Smooth muscle cell (in vitro differentiated cells): ENCODE measurements at regions not wholly inside any gene's neighbourhood (a gene's known extent, or its start where the extent isn't known, plus 50 kb on each side); places are given as distances from the start of the nearest gene placed in this dataset.

Experiments used
- DNase-seq: peaks from one replicate; lab custom pipeline; 2025; ENCODE audit not compliant: unreplicated experiment; lab: John Stamatoyannopoulos, UW
- H2AFZ ChIP-seq: fragments of 200-600 bp; sonication (generic); 2 replicates; pipeline ENCODE4 v1.6.0; 2016; ENCODE audit warnings: antibody characterized with exemption, low read depth, mild to moderate bottlenecking
- H3F3A ChIP-seq: fragments of 200-600 bp; sonication (generic); 2 replicates; pipeline ENCODE4 v1.6.0; 2017; ENCODE audit warnings: antibody characterized with exemption, low read depth
- H3K27ac ChIP-seq: fragments of 200-600 bp; sonication (generic); 2 replicates; pipeline ENCODE4 v1.5.1; 2016; ENCODE audit warnings: low read depth, mild to moderate bottlenecking
- H3K27me3 ChIP-seq: fragments of 200-600 bp; sonication (generic); 2 replicates; pipeline ENCODE4 v1.6.1; 2016; ENCODE audit warnings: low read depth, mild to moderate bottlenecking
- H3K36me3 ChIP-seq: fragments of 200-600 bp; sonication (generic); 2 replicates; pipeline ENCODE4 v1.5.1; 2016; ENCODE audit warnings: low read depth
- H3K4me1 ChIP-seq: fragments of 200-600 bp; sonication (generic); 2 replicates; pipeline ENCODE4 v1.5.1; 2016; ENCODE audit warnings: low read depth
- H3K4me2 ChIP-seq: fragments of 200-600 bp; sonication (generic); 2 replicates; pipeline ENCODE4 v1.6.0; 2016; ENCODE audit warnings: mild to moderate bottlenecking
- H3K4me3 ChIP-seq: fragments of 200-600 bp; sonication (generic); 2 replicates; pipeline ENCODE4 v1.5.1; 2016; ENCODE audit warnings: mild to moderate bottlenecking
- H3K79me2 ChIP-seq: fragments of 200-600 bp; sonication (generic); 2 replicates; pipeline ENCODE4 v1.6.0; 2016; ENCODE audit warnings: low read depth, mild to moderate bottlenecking
- H3K9ac ChIP-seq: fragments of 200-600 bp; sonication (generic); 2 replicates; pipeline ENCODE4 v1.6.0; 2016; ENCODE audit warnings: low read depth
- H3K9me3 ChIP-seq: fragments of 200-600 bp; sonication (generic); replicated peaks from 2 replicates; pipeline ENCODE4 v1.5.1; 2016; ENCODE audit warnings: low read depth
- H4K20me1 ChIP-seq: fragments of 200-600 bp; sonication (generic); 2 replicates; pipeline ENCODE4 v1.6.0; 2016; ENCODE audit warnings: low read depth
- WGBS: methylation state at CpG from one replicate; pipeline ENCODE4 v1.1.7; 2016; ENCODE audit warnings: low lambda C conversion rate; 5-methylcytosine and 5-hydroxymethylcytosine counted together
- TF ChIP-seq, protein P1 (sequence below): fragments of 200-600 bp; sonication (generic); IDR thresholded peaks from 2 replicates; pipeline ENCODE4 v1.5.1; 2017; ENCODE audit warnings: borderline replicate concordance, mild to moderate bottlenecking, antibody characterized with exemption; ENCODE audit not compliant: insufficient read depth, poor library complexity, severe bottlenecking

DNA sequence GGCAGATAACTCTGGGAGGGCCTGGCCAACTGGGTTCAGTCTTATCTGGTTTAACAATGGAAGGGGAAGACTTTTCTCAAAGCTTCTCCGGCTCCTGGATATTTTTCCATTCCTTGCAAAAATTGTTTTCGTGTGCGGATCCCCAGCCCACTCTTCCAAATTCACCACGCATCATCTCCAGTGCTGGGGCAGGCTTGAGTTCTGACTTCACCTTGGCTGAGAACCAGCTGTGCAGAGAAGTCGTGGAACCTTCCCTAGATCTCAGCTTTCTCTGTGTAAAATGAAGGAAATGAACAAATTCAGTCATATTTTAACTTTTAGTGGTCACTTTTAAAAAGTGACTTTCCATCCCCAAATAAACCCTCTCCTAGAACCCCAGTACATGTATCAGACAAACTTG lies 297.0 kb downstream of the TCF7L2 start:
- 91% methylated on average over 5 of the region's 5 CpGs for WGBS

DNA sequence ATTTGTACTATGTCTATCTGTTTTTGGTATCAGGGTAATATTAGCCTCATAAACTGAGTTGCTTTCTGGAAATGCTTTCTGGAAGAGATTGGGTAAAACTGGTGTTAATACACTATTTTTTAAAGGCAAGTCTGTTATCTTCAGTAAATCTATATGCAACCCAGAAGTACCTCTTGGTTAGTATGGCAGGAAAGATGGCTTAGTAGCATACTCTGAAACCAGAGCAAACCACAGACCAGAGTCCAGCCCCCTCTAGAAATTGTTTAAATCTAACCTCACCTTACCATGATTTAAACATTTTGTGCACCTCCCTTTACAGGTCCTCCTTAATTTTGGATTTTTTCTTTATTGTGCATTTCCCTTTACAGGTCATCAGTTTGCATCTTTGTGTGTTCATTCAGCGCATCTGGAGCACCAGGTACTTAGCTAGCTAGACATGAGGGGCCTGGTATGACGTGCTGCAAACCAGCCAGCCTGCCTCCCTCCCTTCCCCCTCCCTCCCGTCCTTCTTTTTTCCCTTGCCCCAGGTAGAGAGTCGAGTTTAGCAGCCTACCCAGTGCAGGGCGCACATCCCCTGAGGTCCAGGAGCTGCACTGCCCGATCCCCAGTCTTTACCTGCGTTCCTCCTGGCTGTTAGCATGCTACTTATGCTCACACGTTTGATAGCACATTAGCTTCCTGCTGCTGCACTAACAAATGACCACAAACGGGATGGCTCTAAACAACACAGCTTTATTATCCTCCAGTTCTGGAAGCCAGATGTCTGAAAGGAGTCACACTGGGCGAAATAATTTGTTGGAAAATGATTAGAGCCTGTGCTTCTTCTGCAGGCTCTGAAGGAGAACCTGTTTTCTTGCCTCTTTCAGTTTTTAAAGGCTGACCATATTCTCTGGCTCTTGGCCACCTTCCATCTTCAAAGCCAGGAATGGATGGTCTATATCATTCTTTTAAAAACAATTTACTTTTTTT lies 299.9 kb upstream of the HABP2 start:
- Histone ChIP-seq H3K27me3 (no peaks in the 10 kb centered on the region), H2AFZ (no peak overlapping the region), H3K4me1 (peaks cover 20% of the 10 kb centered on the region), H3F3A (no peaks in the 10 kb centered on the region), H3K36me3 (no peaks in the 10 kb centered on the region), H3K79me2 (no peaks in the 10 kb centered on the region), H3K4me2 (no peak overlapping the region), H3K9me3 (no peaks in the 10 kb centered on the region), H3K9ac (no peak overlapping the region), H3K4me3 (no peak overlapping the region), H4K20me1 (no peaks in the 10 kb centered on the region), H3K27ac (no peak overlapping the region)
- 53% methylated on average over 7 of the region's 10 CpGs for WGBS
- TF ChIP-seq, protein P1, sequence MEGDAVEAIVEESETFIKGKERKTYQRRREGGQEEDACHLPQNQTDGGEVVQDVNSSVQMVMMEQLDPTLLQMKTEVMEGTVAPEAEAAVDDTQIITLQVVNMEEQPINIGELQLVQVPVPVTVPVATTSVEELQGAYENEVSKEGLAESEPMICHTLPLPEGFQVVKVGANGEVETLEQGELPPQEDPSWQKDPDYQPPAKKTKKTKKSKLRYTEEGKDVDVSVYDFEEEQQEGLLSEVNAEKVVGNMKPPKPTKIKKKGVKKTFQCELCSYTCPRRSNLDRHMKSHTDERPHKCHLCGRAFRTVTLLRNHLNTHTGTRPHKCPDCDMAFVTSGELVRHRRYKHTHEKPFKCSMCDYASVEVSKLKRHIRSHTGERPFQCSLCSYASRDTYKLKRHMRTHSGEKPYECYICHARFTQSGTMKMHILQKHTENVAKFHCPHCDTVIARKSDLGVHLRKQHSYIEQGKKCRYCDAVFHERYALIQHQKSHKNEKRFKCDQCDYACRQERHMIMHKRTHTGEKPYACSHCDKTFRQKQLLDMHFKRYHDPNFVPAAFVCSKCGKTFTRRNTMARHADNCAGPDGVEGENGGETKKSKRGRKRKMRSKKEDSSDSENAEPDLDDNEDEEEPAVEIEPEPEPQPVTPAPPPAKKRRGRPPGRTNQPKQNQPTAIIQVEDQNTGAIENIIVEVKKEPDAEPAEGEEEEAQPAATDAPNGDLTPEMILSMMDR: no peak
- no peak for DNase-seq

More for the DNA sequence above, 297.0 kb downstream of the TCF7L2 start:
- H3K36me3 ChIP-seq: no peaks in the 10 kb centered on the region
- DNase-seq: no peak
- H2AFZ ChIP-seq: no peak overlapping the region
- no peaks in the 10 kb centered on the region for H3F3A ChIP-seq
- H3K9me3 ChIP-seq: no peaks in the 10 kb centered on the region
- H3K79me2 ChIP-seq: no peaks in the 10 kb centered on the region
- no peak overlapping the region for H3K4me3 ChIP-seq
- H3K4me2 ChIP-seq: no peak overlapping the region
- peaks cover 7% of the 10 kb centered on the region for H3K4me1 ChIP-seq
- H3K9ac ChIP-seq: no peak overlapping the region
- H3K27ac ChIP-seq: no peak overlapping the region
- TF ChIP-seq, protein P1: no peak
- H4K20me1 ChIP-seq: no peaks in the 10 kb centered on the region
- H3K27me3 ChIP-seq: no peaks in the 10 kb centered on the region

DNA sequence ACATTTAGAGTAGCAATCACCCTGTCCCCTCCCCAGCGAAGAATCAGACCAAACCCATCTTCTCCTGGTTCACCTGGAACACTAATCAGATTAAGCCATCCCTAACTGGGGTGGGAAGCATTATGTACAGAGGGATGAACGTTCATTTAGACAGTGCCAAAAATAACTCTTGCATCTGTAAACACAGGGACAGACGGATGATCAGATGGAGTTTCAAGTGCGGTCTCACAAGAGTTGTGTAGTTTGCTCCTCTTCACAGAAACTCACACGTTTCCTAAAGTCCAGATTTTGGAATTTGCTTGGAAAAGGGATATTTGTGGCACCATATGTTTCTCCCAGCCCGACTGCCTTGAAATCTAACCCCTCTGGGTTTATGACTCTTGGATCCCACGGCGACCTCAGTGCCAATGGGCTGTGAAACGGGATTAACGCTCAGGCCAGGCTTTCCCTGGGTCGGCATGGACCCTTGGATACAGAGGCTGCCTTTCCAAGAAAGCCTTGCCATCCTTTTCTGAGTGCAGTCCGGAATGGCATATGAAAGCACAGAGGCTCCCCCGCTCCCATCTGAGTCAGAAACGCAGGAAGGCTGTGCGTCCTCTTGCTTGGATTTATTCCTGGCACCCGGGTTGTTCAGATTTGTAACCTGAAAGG lies 293.2 kb upstream of the HABP2 start:
- H4K20me1 ChIP-seq: no peaks in the 10 kb centered on the region
- no peak overlapping the region for H3K4me3 ChIP-seq
- no peak overlapping the region for H3K4me2 ChIP-seq
- no peaks in the 10 kb centered on the region for H3K36me3 ChIP-seq
- H3K27me3 ChIP-seq: peaks cover 3% of the 10 kb centered on the region
- H2AFZ ChIP-seq: no peak overlapping the region
- H3K4me1 ChIP-seq: peaks cover 29% of the 10 kb centered on the region
- TF ChIP-seq, protein P1: no peak
- DNase-seq: no peak
- no peak overlapping the region for H3K9ac ChIP-seq
- WGBS: 79% methylated on average over 16 of the region's 16 CpGs
- H3K27ac ChIP-seq: no peak overlapping the region
- H3F3A ChIP-seq: no peaks in the 10 kb centered on the region
- no peaks in the 10 kb centered on the region for H3K9me3 ChIP-seq
- no peaks in the 10 kb centered on the region for H3K79me2 ChIP-seq
